ENCODE measurements at regions not wholly inside any gene's neighbourhood (a gene's known extent, or its start where the extent isn't known, plus 50 kb on each side); places are given as distances from the start of the nearest gene placed in this dataset. TPM values are rescaled to one million over a fixed set of nuclear protein-coding genes. Genes with fewer than 3 reads are reported as not detected.

DNA sequence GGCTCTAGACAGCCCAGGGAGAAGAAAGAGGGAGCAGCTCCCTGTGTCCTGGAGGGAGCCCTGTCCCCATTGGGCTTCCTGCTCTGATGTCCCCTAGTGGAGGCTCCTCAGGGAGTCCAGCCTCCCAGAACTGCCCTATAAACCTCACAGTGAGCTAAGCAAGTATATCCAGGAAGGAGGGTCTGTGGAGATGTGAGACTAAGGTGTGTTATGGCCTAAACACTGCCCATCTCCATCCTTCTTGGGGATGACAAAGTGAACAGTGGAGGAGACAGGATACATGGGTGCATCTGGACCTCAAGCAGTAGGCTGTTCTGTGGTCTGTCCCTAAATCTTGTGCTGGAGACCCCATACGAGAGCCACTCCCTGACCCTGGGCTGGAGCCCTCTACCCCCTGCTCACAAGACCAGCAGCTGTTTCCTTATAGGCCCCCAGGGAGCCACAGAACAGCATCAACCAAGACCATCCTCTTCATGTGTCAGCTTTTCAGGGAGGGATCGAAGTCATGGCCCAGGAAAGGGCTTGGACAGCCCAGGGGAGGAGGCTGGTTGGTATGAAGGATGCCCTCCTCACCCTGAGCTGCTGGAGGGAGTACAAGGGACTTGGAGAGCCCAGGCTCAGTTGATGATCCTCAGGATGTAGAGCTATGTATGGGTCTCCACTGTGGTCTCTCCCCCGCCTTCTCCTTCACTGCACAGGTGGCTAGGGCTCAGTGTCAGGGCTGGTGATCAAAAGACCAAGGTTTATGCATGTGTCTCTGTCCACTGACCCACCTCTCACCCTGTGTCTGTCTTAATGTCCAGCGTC lies 49.7 kb upstream of the TOP3B start:
- H3K4me3 ChIP-seq (replicated peaks in 1 of 3; ENCODE audit: insufficient read depth in 1 of 3, low read depth in 1 of 3, low read length in 3 of 3), result no peak overlapping the region
- DNase-seq (ENCODE audit: low read depth, low spot score) (no peak), FAIRE-seq (no peak)
- H3K36me3 ChIP-seq (ENCODE audit: control insufficient read depth in 2 of 2, extremely low read depth in 1 of 2, insufficient read depth in 2 of 2, low read length in 2 of 2), result no peaks in the 10 kb centered on the region
- H4K20me1 ChIP-seq (replicated peaks; ENCODE audit: control insufficient read depth, extremely low read depth, insufficient read depth, low read length), result no peaks in the 10 kb centered on the region
- no peaks in the 10 kb centered on the region for H3K79me2 ChIP-seq (ENCODE audit: control insufficient read depth, insufficient read depth, low read length)
- no peaks in the 10 kb centered on the region for H3K9me3 ChIP-seq (replicated peaks; ENCODE audit: control insufficient read depth, insufficient read depth, low read length)
- no peaks in the 10 kb centered on the region for H3K9me1 ChIP-seq (replicated peaks; ENCODE audit: control insufficient read depth, extremely low read depth, insufficient read depth, low read length)
- CTCF ChIA-PET, result interaction anchor here (1.0 to 1.2 kb wide), 3 partner anchors 30 to 60 kb away, joined by 3 to 4 read pairs (median 4); no protein-coding TSS in a partner anchor
- no peak for TF ChIP-seq EZH2 (IDR thresholded peaks at IDR 0.05; ENCODE audit: borderline replicate concordance, low read depth, low read length, severe bottlenecking)
- TF ChIP-seq POLR2A (IDR thresholded peaks at IDR 0.05; ENCODE audit: low read depth, low read length), result no peak
- TF ChIP-seq JUN (IDR thresholded peaks at IDR 0.05; ENCODE audit: borderline replicate concordance, insufficient read depth, insufficient read length, low read depth), result no peak
- no peak for TF ChIP-seq MYC (IDR thresholded peaks at IDR 0.05; ENCODE audit: low read depth, low read length)
- no peak for TF ChIP-seq POLR2AphosphoS5 (IDR thresholded peaks at IDR 0.05; ENCODE audit: insufficient read depth, low read depth, low read length)
- TF ChIP-seq MAX (IDR thresholded peaks at IDR 0.05; ENCODE audit: insufficient read depth, insufficient read length), result no peak
- no peak for TF ChIP-seq CTCF (IDR thresholded peaks at IDR 0.05; ENCODE audit: extremely low read depth in 1 of 2, insufficient read depth in 1 of 2, low read depth in 1 of 2, low read length in 2 of 2)
- TF ChIP-seq FOS (IDR thresholded peaks at IDR 0.05; ENCODE audit: borderline replicate concordance, insufficient read depth, low read length), result no peak
- TF ChIP-seq GATA2 (IDR thresholded peaks at IDR 0.05; ENCODE audit: insufficient read depth, insufficient read length, low read depth, low read length), result no peak
- BruUV-seq (replicated peaks), result no TSS peak
- no peaks in the 10 kb centered on the region for H3K4me1 ChIP-seq (ENCODE audit: control insufficient read depth, extremely low read depth, insufficient read depth, low read length)
- POLR2A ChIA-PET, result no interaction called here
- H2AFZ ChIP-seq (ENCODE audit: low read depth, low read length), result no peak overlapping the region
- intact Hi-C loops (cut with micrococcal nuclease), result no loop called here
- H3K4me2 ChIP-seq (ENCODE audit: insufficient read depth, low read length), result no peak overlapping the region
- H3K9ac ChIP-seq (replicated peaks; ENCODE audit: extremely low read depth, insufficient read depth, low read length), result no peak overlapping the region
- H3K27ac ChIP-seq (ENCODE audit: insufficient read depth, low read depth, low read length), result no peak overlapping the region
- dilution Hi-C loops (cut with MboI; ENCODE audit: extremely low pct_ligation_motif_present, low sequenced_read_pairs), result no loop called here
- H3K27me3 ChIP-seq (ENCODE audit: control insufficient read depth in 2 of 2, insufficient read depth in 2 of 2, low read length in 2 of 2), result no peaks in the 10 kb centered on the region

Small RNA genes lying in the stretch of these regions (small RNA-seq; reads per million reads assigned to genes)
- gene AC245452.3 (ENCODE audit: insufficient read depth, insufficient read length, low read depth, low replicate concordance) (not detected), gene AC245517.3 (ENCODE audit: insufficient read depth, insufficient read length, low read depth, low replicate concordance) (not detected), gene AC245517.5 (ENCODE audit: insufficient read depth, insufficient read length, low read depth, low replicate concordance) (not detected), gene IGLVIV-59 (ENCODE audit: insufficient read depth, insufficient read length, low read depth, low replicate concordance) (not detected)

Data from endothelial cell of umbilical vein (primary cell).